DOHH2 (cell line): ENCODE measurements at regions not wholly inside any gene's neighbourhood (a gene's known extent, or its start where the extent isn't known, plus 50 kb on each side); places are given as distances from the start of the nearest gene placed in this dataset.

ENCODE experiments used
- H3F3A ChIP-seq: fragments of 200-600 bp; sonication (generic), shearing (Covaris generic); 2 replicates; pipeline ENCODE4 v1.6.0; 2016; ENCODE audit warnings: antibody characterized with exemption, mild to moderate bottlenecking; ENCODE audit not compliant: control insufficient read depth, insufficient read depth
- H3K27ac ChIP-seq: fragments of 200-600 bp; sonication (generic); 2 replicates; pipeline ENCODE4 v1.5.1; 2014; ENCODE audit warnings: low read depth, mild to moderate bottlenecking, low read length, moderate library complexity
- H3K27me3 ChIP-seq: fragments of 200-600 bp; sonication (generic); 2 replicates; pipeline ENCODE4 v1.6.1; 2014; ENCODE audit warnings: mild to moderate bottlenecking, low read length, mixed read lengths; ENCODE audit not compliant: control insufficient read depth
- H3K36me3 ChIP-seq: fragments of 200-600 bp; sonication (generic); 2 replicates; pipeline ENCODE4 v1.6.1; 2014; ENCODE audit warnings: mild to moderate bottlenecking, low read length, moderate library complexity, mixed read lengths; ENCODE audit not compliant: control insufficient read depth
- H3K4me1 ChIP-seq: fragments of 200-600 bp; sonication (generic); 2 replicates; pipeline ENCODE4 v1.6.1; 2014; ENCODE audit warnings: mild to moderate bottlenecking, low read length, mixed read lengths; ENCODE audit not compliant: control insufficient read depth
- H3K4me2 ChIP-seq: fragments of 200-600 bp; sonication (generic); 2 replicates; pipeline ENCODE4 v1.6.0; 2014; ENCODE audit warnings: mild to moderate bottlenecking, low read length, moderate library complexity
- H3K4me3 ChIP-seq: fragments of 200-600 bp; sonication (generic); 2 replicates; pipeline ENCODE4 v1.5.1; 2014; ENCODE audit warnings: mild to moderate bottlenecking, low read length, mixed read lengths
- H3K79me2 ChIP-seq: fragments of 200-600 bp; sonication (generic); 2 replicates; pipeline ENCODE4 v1.6.1; 2014; ENCODE audit warnings: mild to moderate bottlenecking, low read length, mixed read lengths; ENCODE audit not compliant: control insufficient read depth
- H3K9me2 ChIP-seq: fragments of 200-600 bp; sonication (generic); replicated peaks from 2 replicates; pipeline ENCODE4 v1.6.1; 2014; ENCODE audit warnings: mild to moderate bottlenecking, low read length, mixed read lengths; ENCODE audit not compliant: control insufficient read depth
- H3K9me3 ChIP-seq: fragments of 200-600 bp; sonication (generic); 2 replicates; pipeline ENCODE4 v1.6.1; 2014; ENCODE audit warnings: antibody characterized with exemption, low read length, mixed read lengths; ENCODE audit not compliant: control insufficient read depth, insufficient read depth
- H4K20me1 ChIP-seq: fragments of 200-600 bp; sonication (generic); 2 replicates; pipeline ENCODE4 v1.6.0; 2014; ENCODE audit warnings: low read depth, mild to moderate bottlenecking, antibody characterized with exemption, low read length, moderate library complexity; ENCODE audit not compliant: control insufficient read depth, insufficient read depth
- EZH2phosphoT487 ChIP-seq: fragments of 200-600 bp; sonication (generic); IDR thresholded peaks from 2 replicates; pipeline ENCODE4 v1.6.1; 2017; ENCODE audit warnings: borderline replicate concordance, mild to moderate bottlenecking, antibody characterized with exemption, low read length, moderate library complexity, mixed read lengths
- TF ChIP-seq, protein P1 (sequence below): fragments of 200-600 bp; sonication (generic); IDR thresholded peaks from one replicate; pipeline ENCODE4 v1.5.1; 2014; ENCODE audit warnings: antibody characterized with exemption, mild to moderate bottlenecking, low read depth, low read length; ENCODE audit not compliant: poor library complexity, severe bottlenecking

DNA sequence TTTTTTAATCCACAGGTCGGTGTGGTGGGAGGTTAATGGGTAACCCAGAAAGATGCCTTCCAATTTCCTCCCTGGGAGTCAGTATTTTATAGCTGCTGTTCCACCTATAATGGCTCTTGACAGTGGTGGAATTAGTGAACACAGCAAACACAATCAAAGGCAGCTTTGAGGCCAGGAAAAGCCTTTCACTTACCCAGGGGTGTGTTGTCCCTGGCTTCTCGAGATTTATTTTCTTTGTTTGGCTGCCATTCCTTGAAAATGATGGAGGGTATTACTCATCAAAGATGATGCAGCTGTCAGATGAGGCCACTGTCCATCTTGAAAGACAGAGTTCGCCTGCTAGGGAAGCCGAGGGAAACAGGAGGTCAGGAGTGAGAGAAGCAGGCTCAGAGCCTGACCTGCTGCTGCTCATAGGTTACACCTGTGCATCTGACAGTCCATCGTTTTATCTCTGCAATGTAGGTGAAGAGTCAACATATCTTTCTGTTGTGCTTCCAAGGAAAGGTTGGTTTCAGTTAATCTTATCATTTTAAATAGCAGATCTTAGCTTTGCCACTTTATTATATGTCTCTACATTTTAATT lies 221.6 kb downstream of the XPNPEP1 start:
- Histone ChIP-seq H3K36me3 (no peaks in the 10 kb centered on the region), H4K20me1 (no peaks in the 10 kb centered on the region), H3K79me2 (no peaks in the 10 kb centered on the region), H3K27me3 (no peaks in the 10 kb centered on the region), H3K4me1 (no peaks in the 10 kb centered on the region), H3K27ac (no peak overlapping the region), H3F3A (no peaks in the 10 kb centered on the region), H3K9me2 (no peaks in the 10 kb centered on the region; the same call in 1 of the 2 replicates), H3K4me3 (no peak overlapping the region), H3K9me3 (no peaks in the 10 kb centered on the region), H3K4me2 (no peak overlapping the region)
- no peak for TF ChIP-seq EZH2phosphoT487
- TF ChIP-seq, protein P1, sequence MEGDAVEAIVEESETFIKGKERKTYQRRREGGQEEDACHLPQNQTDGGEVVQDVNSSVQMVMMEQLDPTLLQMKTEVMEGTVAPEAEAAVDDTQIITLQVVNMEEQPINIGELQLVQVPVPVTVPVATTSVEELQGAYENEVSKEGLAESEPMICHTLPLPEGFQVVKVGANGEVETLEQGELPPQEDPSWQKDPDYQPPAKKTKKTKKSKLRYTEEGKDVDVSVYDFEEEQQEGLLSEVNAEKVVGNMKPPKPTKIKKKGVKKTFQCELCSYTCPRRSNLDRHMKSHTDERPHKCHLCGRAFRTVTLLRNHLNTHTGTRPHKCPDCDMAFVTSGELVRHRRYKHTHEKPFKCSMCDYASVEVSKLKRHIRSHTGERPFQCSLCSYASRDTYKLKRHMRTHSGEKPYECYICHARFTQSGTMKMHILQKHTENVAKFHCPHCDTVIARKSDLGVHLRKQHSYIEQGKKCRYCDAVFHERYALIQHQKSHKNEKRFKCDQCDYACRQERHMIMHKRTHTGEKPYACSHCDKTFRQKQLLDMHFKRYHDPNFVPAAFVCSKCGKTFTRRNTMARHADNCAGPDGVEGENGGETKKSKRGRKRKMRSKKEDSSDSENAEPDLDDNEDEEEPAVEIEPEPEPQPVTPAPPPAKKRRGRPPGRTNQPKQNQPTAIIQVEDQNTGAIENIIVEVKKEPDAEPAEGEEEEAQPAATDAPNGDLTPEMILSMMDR = no peak

DNA sequence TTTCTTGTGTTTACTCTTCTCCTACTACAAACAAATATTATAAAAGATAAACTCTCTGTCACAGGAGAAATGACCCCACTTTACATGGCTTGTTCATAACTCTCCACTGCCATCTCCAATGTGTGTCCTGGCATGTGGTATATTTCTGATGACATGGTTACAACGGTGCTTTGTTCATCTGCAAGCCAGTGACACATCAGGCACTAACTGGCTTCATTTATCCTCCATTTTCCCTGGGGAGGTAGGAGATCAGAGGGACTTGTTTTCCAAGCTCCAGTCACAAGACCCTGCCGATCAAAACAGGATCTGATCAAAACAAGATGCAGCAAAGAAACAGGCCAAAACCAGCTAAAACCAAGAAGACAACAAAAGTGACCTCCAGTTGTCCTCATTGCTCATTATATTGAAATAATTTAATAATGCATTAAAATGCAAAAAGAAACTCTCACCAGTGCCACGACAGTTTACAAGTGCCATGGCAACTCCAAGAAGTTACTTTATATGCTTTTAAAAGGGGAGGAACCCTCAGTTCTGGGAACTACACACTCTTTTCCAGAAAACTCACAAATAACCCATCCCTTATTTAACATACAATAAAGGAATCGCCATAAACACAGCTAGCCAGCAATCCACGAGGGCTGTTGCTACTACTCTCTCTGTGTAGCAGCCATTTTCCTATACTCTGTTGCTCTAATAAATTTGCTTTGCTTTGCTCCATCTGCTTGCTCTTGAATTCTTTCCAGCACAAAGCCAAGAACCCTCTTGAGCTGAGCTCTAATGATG lies 224.2 kb downstream of the XPNPEP1 start:
- no peaks in the 10 kb centered on the region; the same call in 1 of the 2 replicates for H3K27me3 ChIP-seq
- H3K4me3 ChIP-seq = no peak overlapping the region
- no peaks in the 10 kb centered on the region for H3K36me3 ChIP-seq
- H3K27ac ChIP-seq = no peak overlapping the region
- no peak overlapping the region for H3K4me2 ChIP-seq
- H3K79me2 ChIP-seq = no peaks in the 10 kb centered on the region
- H3F3A ChIP-seq = no peaks in the 10 kb centered on the region
- no peaks in the 10 kb centered on the region; the same call in 1 of the 2 replicates for H3K9me2 ChIP-seq
- no peak for TF ChIP-seq EZH2phosphoT487
- TF ChIP-seq, protein P1 = no peak
- no peaks in the 10 kb centered on the region for H3K9me3 ChIP-seq
- H3K4me1 ChIP-seq = no peaks in the 10 kb centered on the region
- H4K20me1 ChIP-seq = no peaks in the 10 kb centered on the region

DNA sequence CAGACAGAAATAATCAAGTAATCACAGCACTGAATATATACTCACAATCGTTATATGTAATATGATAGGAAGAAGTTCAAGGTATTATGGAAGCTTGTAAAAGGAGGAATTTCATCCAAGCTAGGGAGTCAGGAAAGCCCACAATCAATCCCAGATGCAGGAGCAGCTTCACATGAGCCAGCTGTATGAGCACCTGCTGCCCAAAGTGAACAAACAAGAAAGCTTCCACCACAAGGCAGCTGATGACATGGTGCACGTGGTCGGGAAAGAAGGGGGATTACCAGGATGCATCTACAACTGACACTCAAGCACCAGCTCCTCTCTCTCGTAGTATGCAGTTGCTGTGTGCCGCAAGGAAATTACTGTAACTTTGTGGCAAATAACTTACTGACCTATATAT lies 225.2 kb downstream of the XPNPEP1 start:
- no peak overlapping the region for H3K4me3 ChIP-seq
- no peaks in the 10 kb centered on the region for H3K4me1 ChIP-seq
- no peaks in the 10 kb centered on the region for H3K79me2 ChIP-seq
- no peaks in the 10 kb centered on the region; the same call in 1 of the 2 replicates for H3K9me2 ChIP-seq
- H3K27me3 ChIP-seq = no peaks in the 10 kb centered on the region; the same call in 1 of the 2 replicates
- no peak overlapping the region for H3K27ac ChIP-seq
- no peak overlapping the region for H3K4me2 ChIP-seq
- no peaks in the 10 kb centered on the region for H3F3A ChIP-seq
- H3K36me3 ChIP-seq = no peaks in the 10 kb centered on the region
- H3K9me3 ChIP-seq = no peaks in the 10 kb centered on the region
- no peak for TF ChIP-seq EZH2phosphoT487
- H4K20me1 ChIP-seq = no peaks in the 10 kb centered on the region
